Transverse colon (tissue), 4 donors: ENCODE measurements at regions not wholly inside any gene's neighbourhood (a gene's known extent, or its start where the extent isn't known, plus 50 kb on each side); places are given as distances from the start of the nearest gene placed in this dataset.

Source experiments
- DNase-seq: peaks from one replicate; pipeline ENCODE4 v3.0.0-alpha.2; 2019
- H3K27ac ChIP-seq, 4 donors: fragments of 200-600 bp; sonication (generic); 2 replicates each; pipeline ENCODE4 v1.5.1; 2016 to 2018; ENCODE audit warnings: inconsistent platforms in 4 of 4
- H3K27me3 ChIP-seq: fragments of 200-600 bp; sonication (generic); 2 replicates; pipeline ENCODE4 v1.5.1; 2017; ENCODE audit warnings: inconsistent platforms
- H3K36me3 ChIP-seq, 4 donors: fragments of 200-600 bp; sonication (generic); 2 replicates each; pipeline ENCODE4 v1.5.1; 2017 to 2019; ENCODE audit warnings: inconsistent platforms in 4 of 4
- H3K4me1 ChIP-seq, 4 donors: fragments of 200-600 bp; sonication (generic); 2 replicates each; pipeline ENCODE4 v1.5.1; 2017 to 2020; ENCODE audit warnings: inconsistent platforms in 4 of 4
- H3K4me3 ChIP-seq, 4 donors: fragments of 200-600 bp; sonication (generic); 1 replicate in 1 of 4; 2 replicates in 3 of 4; pipeline versions ENCODE4 v1.5.1 to v1.6.1; 2017 to 2019; ENCODE audit warnings: inconsistent platforms in 4 of 4
- H3K9me3 ChIP-seq, 2 donors: fragments of 200-600 bp; sonication (generic); 2 replicates each; pipeline ENCODE4 v1.5.1; 2017 to 2019; ENCODE audit warnings: inconsistent platforms in 2 of 2
- CTCF ChIP-seq, 5 experiments: fragments of 200-600 bp in 3 of 5; fragments of 450-650 bp in 2 of 5; sonication (generic) in 3 of 5; IDR thresholded peaks; 1 replicate in 2 of 5; 2 replicates in 3 of 5; pipeline ENCODE4 v1.5.1; 2016 to 2017; ENCODE audit warnings: antibody characterized with exemption in 5 of 5, inconsistent platforms in 3 of 5, mild to moderate bottlenecking in 2 of 5, moderate library complexity in 1 of 5
- EP300 ChIP-seq: sonication (generic); formaldehyde crosslinking; IDR thresholded peaks from one replicate; pipeline ENCODE4 v1.6.1; 2017; ENCODE audit warnings: antibody characterized with exemption, low read depth
- POLR2A ChIP-seq: fragments of 450-650 bp; IDR thresholded peaks from one replicate; pipeline ENCODE4 v1.6.1; 2016; ENCODE audit warnings: antibody characterized with exemption, mild to moderate bottlenecking, moderate library complexity
- POLR2AphosphoS5 ChIP-seq, 3 donors: sonication (generic); formaldehyde crosslinking; IDR thresholded peaks; one replicate each; pipeline ENCODE4 v1.6.1; 2016; ENCODE audit warnings: antibody characterized with exemption in 3 of 3
- WGBS, 2 donors: methylation state at CpG; one replicate each; pipeline ENCODE4 v1.1.5; 2018; ENCODE audit warnings: low coverage in 1 of 2; 5-methylcytosine and 5-hydroxymethylcytosine counted together
- in situ Hi-C, 4 donors: fragments of 200-750 bp; cut with MboI; loops; one replicate each; pipeline versions ENCODE4 v1.15.0 to v1.15.1; 2017; ENCODE audit warnings: low sequenced_read_pairs in 3 of 4, low pct_ligation_motif_present in 1 of 4, low pct_unique_long_range_greater_than_20kb in 1 of 4
- intact Hi-C: fragments of 100-400 bp; cut with DNase I; formaldehyde crosslinking; loops from one replicate; pipeline ENCODE4 v1.15.1; 2023; ENCODE audit warnings: low total_unique reads

DNA sequence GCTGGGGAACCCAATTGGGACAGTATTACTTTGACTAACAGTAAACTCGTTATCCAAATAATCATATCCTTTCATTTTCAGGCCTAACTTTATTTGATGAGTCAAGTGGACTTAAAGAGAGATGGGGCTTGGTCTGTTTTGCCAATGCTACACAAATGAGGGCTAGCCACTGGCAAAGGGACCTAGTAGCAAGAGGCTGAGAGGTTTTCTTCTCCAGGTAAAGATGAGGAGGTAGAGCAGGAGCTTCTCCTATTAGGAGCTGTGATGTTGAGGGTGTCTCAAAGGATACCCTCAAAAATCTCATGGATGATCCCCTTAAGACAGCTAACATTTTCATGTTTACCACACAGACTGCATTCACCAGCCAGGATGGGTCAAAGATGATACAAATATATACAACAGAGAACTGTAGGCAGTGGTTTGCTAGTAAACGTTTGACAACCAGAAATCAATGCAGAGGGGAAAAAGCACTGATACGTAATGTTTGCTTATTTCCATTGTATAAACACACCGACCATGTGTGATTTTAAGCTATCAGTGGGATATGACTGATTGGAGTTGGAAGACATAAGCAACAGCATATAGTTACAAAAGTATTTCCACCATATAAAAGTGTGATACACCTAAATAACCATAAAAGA lies 153.3 kb downstream of the IBTK start:
- TF ChIP-seq CTCF (IDR thresholded peaks at IDR 0.05) (no peak), POLR2A (no peak), POLR2AphosphoS5 (IDR thresholded peaks at IDR 0.05) (no peak), EP300 (no peak)
- Histone ChIP-seq H3K27me3 (no peaks in the 10 kb centered on the region), H3K36me3 (no peaks in the 10 kb centered on the region), H3K9me3 (no peaks in the 10 kb centered on the region), H3K4me1 (no peaks in the 10 kb centered on the region), H3K4me3 (no peak overlapping the region), H3K27ac (no peak overlapping the region)
- 49 to 69% methylated on average over 4 of the region's 4 CpGs for WGBS, 2 donors
- intact Hi-C loops: no loop called here
- no peak for DNase-seq
- in situ Hi-C loops: no loop called here

GRCh38 chr6:82088978-82089771 lies 158.4 kb downstream of the IBTK start:
- no peak for TF ChIP-seq EP300
- no peak for TF ChIP-seq POLR2AphosphoS5 (IDR thresholded peaks at IDR 0.05)
- TF ChIP-seq CTCF (IDR thresholded peaks at IDR 0.05): no peak
- Histone ChIP-seq H3K27me3 (no peaks in the 10 kb centered on the region), H3K4me3 (no peak overlapping the region), H3K36me3 (no peaks in the 10 kb centered on the region), H3K9me3 (no peaks in the 10 kb centered on the region), H3K4me1 (peaks cover 0 to 5% (median 0%) of the 10 kb centered on the region in 4 donors), H3K27ac (no peak overlapping the region)
- intact Hi-C loops: no loop called here
- DNase-seq: no peak
- 60 to 92% methylated on average over 1 to 4 of the region's 4 CpGs for WGBS, 2 donors
- in situ Hi-C loops: no loop called here

DNA sequence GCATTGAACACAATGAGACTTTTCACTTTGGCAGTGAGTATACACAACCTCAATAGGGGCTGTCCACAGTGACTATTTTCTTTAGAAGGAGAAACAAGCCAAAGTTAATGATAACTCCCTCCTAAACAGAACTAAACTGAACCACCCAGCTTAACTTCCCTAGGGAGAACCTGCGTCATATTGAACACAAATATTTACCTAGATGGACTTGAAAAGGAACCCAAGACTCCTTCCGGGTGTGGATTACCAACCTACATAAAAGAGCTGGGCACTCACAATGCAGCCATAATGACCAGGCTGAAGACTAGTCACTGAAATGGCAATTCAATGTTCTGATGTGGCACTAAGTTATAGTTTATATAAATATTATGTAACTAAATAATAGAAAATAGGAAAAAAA lies 160.6 kb downstream of the IBTK start:
- H3K27me3 ChIP-seq: no peaks in the 10 kb centered on the region
- in situ Hi-C loops: no loop called here
- no peak overlapping the region for H3K27ac ChIP-seq
- no peak overlapping the region for H3K4me3 ChIP-seq
- 20 to 49% methylated on average over 1 to 2 of the region's 2 CpGs for whole genome bisulfite sequencing, 2 donors
- TF ChIP-seq EP300: no peak
- TF ChIP-seq POLR2AphosphoS5 (IDR thresholded peaks at IDR 0.05): no peak
- TF ChIP-seq POLR2A: no peak
- TF ChIP-seq CTCF (IDR thresholded peaks at IDR 0.05): no peak
- no peak for DNase-seq
- H3K36me3 ChIP-seq: no peaks in the 10 kb centered on the region
- H3K4me1 ChIP-seq: peaks cover 0 to 5% (median 0%) of the 10 kb centered on the region in 4 donors
- no peaks in the 10 kb centered on the region for H3K9me3 ChIP-seq
- intact Hi-C loops: no loop called here

GRCh38 chr6:82085701-82086100 lies 161.8 kb downstream of the IBTK start:
- no peak overlapping the region for H3K4me3 ChIP-seq
- intact Hi-C loops (loop anchor here (2.0 kb wide), 1 partner anchor 25 kb away; no protein-coding TSS in a partner anchor), in situ Hi-C loops (no loop called here)
- no peaks in the 10 kb centered on the region for H3K36me3 ChIP-seq
- DNase-seq: no peak
- H3K27ac ChIP-seq: no peak overlapping the region
- TF ChIP-seq POLR2AphosphoS5 (IDR thresholded peaks at IDR 0.05): no peak
- TF ChIP-seq CTCF (IDR thresholded peaks at IDR 0.05): no peak
- no peak for TF ChIP-seq POLR2A
- TF ChIP-seq EP300: no peak
- H3K27me3 ChIP-seq: no peaks in the 10 kb centered on the region
- peaks cover 0 to 5% (median 0%) of the 10 kb centered on the region in 4 donors for H3K4me1 ChIP-seq
- 56 to 81% methylated on average over 4 to 5 of the region's 5 CpGs for WGBS, 2 donors
- no peaks in the 10 kb centered on the region for H3K9me3 ChIP-seq
